ENCODE measurements at regions not wholly inside any gene's neighbourhood (a gene's known extent, or its start where the extent isn't known, plus 50 kb on each side); places are given as distances from the start of the nearest gene placed in this dataset.

GRCh38 chr11:109814824-109815223, 278.4 kb upstream of the ZC3H12C start:
- no peak for DNase-seq

GRCh38 chr11:109815500-109816150, 277.6 kb upstream of the ZC3H12C start:
- no peak for DNase-seq

- no peak for DNase-seq
Observed at GRCh38 chr11:109818290-109818689, 274.9 kb upstream of the ZC3H12C start.

DNA sequence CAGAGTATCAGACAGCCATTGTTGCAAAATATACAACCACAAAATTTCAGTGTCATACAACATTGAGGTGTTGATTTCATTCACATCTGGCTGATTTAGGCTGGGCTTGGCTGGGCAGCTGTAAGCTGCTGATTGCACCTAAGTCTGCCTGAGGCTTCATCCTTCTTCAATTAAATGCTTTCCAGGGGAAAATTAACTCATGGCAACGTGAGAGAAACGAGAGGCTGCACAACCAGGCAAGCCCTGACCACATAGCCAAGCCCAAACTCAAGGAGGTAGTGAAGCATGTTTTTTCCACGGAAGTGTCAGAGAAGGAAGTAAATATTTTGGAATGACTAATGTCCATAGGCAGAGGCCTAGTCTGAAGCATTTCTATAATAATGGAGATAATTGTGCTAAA, 273.8 kb upstream of the ZC3H12C start:
- DNase-seq: no peak

DNA sequence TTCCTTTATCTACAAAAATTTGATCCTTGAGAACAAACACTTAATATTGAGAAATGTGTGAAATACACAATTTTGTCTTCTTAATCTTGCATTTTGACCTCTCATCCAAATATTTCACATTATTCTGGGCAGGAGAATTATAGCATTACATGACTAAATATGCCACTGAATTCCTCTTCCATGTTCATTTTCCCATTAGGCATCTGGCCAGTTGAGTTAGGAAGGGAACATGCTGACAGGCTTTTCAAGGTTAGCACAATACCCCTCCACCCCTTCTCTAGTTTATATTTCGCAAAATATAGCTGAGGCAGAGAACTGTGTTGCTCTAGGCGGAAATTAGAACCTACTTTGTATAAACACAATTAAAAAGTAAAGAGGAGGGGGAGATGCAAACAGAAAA, 271.7 kb upstream of the ZC3H12C start:
- no peak for DNase-seq

DNA sequence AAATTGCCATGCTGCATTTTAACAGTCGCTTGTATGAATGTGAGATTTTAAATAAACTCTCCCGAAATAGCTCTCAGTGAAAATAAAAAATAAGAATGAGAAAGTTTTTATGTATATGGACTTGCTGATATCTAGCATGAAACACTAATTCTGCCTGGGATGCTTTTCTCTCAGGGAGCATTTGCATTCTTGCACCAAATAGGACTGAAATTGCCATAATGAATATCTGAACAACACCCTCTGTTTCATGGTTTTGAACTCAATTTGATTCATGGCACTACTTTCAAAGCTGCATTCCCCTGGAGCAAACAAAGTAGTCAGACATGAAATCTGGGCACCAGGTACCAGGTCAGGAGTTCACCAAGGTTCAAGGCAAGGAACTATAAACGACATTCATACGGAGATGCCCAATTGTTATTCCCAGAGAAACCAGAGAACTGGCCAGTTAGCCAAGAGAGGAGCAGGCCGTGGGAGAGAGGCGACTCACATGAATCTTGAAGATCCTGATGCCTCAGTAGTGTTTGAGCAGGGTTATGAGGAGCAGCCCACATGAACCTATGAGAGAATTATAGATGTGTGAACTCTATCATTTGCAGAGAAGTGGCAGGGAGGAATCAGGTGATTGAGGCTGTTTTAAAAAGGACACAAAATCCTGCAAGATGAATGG, 270.6 kb upstream of the ZC3H12C start:
- no peak for DNase-seq

DNA sequence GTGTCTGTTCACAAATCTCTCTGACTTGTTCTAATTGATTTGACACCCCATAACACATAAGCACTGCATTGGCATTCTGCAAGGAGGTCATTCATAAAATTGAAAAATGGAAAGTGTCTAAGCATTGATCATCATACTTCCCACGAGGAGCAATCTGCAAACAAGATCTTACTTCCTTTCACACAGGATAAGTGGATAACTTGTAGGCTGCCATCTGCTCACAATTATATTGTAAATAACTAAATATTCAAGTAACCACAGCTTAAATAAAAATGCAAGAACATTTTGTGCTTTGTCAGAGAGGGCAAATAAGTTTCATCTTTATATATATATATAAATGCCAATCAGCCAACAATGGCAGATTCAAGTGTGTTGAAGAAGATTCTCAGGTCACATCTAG, 264.8 kb upstream of the ZC3H12C start:
- no peak for DNase-seq

DNA sequence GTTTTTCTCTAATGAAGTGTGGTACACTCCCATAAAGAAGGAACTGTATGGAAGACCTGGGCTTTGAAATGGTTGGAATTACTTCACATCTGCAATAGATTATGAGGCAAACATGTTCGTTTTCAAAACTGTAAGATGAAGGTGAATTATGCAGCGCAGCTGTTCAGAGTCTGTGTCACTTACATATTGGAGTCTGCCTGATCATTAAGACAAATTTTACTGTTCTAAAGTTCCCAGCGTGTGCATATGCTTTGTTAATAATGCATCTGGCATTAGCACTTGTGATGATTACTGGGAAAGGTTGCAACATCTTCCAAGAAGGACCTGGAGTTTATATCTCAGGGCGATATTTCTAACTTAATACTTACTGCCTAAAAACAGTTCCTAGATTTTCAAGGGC, 255.2 kb upstream of the ZC3H12C start:
- DNase-seq: no peak

GRCh38 chr11:109845437-109845836, 247.8 kb upstream of the ZC3H12C start:
- DNase-seq: no peak

DNA sequence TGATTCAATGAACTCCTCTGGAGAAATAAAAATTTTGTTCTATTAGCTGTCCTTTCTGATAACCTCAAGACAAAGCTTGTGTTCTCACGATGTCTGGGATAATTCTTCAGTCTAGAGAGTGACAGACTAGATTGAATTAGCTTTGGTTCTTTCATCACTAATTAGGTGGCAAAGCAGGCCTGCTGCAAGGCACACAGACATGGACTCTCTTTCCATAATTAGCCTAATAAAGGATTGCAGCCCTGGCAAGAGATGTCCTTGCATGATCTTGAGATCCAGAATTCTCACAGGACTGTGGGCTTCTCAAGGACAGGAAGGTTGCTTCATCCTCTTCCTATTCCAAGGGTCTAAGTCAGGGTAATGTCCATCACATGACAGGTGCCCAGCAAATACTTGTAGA, 245.6 kb upstream of the ZC3H12C start:
- DNase-seq: no peak

GRCh38 chr11:109849051-109849450, 244.1 kb upstream of the ZC3H12C start:
- no peak for DNase-seq

DNA sequence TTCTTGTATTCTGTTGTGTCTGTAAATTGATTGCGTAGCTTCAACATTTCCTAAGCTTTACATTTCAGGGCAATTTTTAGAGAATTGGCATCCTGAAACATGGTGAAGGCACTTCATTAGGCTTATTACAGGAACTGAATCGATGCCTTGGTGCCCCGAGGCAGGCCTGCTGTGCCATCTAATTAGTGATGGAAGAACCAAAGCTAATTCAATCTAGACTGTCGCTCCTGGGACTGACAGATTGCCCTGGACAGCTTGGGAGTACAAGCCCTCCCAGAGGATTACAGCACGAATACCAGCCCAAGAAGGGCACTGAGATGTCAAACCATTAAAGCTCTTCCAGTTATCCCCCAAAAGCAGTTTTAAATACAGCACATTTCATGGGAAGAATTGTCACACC, 243.2 kb upstream of the ZC3H12C start:
- DNase-seq: no peak

- DNase-seq: no peak
Observed at GRCh38 chr11:109851780-109852390, 241.3 kb upstream of the ZC3H12C start.

DNA sequence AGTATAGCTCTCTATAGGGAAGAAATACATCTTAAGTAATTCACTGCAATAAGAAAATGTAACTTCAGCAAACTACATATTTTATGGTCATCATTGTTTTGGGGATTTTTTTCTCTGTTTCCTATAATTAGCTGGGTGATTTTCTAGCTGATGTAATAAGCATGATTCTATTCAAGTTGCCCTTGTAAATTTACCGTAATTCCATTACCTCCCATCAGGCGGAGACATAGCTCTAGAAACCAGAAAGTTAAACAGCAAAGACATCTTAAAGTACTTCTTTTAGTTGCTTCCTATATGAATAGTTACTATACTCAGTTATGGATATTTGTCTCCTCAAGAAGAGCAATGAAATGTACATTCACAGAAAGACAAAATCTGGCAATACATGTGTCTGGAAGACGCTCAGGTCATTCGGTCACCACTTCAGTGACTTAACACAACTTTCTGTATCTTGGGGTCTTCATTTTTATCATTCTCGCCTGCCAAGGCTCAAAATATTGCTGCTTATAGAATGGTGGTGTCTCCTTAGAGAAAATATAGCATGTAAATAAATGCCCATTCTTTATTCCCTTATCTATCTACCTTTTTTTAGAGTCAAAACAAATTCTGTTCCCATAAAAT, 239.9 kb upstream of the ZC3H12C start:
- DNase-seq: peak; percentile 18

DNA sequence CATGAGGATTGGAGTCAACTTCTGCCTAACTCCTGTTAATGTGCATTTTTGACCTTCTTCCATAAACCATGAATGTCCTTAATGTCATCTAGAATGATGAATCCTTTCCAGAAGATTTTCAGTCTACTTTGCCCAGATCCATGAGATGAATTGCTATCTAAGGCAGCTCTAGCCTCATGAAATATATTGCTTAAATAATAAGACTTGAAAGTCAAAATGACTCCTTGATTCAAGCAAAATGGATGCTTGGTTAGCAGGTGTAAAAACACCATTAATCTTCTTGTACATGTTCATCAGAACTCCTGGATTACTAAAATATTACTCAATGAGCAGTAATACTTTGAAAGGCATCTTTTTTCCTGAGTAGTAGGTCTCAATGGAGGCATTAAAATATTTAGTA, 238.5 kb upstream of the ZC3H12C start:
- no peak for DNase-seq

- DNase-seq: no peak
Observed at GRCh38 chr11:109856928-109857327, 236.3 kb upstream of the ZC3H12C start.

- no peak for DNase-seq
Observed at GRCh38 chr11:109857637-109858036, 235.6 kb upstream of the ZC3H12C start.

DNA sequence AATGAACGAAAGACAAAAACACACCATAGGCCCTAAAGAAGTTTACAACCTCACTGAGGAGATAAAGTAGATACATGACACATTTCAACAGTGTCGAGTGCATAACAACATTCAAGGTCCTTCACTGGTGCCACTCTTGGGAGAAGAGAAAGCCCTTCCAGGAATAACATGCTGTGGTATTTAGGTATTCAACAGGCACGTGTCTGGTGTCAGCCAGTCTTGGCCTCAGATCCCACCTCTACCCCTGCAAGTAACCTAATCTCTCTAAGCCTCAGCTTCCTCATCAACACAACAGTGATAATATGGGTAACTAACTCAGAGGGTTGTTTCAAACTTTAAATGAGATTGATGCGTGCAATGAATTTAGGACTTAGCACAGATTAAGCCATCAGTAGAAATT, 235.0 kb upstream of the ZC3H12C start:
- no peak for DNase-seq

GRCh38 chr11:109859045-109859724, 234.0 kb upstream of the ZC3H12C start:
- DNase-seq: no peak

DNA sequence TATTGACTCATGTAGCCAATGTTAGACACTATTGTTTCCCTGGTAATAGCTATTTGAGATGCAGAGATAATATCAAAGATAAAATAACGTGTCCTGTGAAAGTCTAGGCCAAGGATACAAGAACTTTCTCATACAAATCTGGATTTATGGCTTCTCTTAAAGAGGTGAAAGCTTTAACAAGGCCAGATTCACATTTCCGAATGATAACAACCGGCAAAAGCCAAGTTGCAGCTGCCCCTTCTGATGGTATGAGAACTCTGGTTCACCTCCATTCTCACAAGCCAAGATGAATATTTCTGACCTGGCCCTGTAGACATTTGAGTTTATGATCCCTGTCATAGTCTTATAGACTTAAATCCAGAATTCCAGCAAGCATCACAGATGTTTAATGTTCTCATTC, 230.4 kb upstream of the ZC3H12C start:
- no peak for DNase-seq

DNA sequence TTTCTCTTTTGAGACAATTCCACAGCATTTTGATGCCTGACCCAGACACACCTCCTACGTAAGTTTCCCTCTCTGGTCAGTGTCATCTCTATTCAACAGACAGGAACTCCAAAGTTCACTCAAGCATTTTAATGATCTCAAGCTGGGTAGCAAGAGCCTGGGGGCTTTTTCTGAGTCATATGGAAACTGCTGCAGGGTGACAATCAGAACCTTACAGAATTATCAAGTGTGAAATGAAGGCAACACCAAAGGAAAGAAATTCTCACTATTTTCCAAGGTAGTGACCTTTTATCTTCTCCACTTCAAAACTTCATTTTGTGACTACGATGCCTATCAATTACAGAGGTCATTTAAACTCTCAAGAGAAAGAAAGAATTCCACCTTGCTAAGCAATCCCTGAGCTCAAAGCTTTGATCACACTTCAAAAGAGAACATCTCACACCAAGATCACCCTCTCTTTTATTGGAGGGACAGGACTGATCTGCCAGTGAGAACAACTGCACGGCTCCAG, 229.0 kb upstream of the ZC3H12C start:
- no peak for DNase-seq

- DNase-seq: no peak
Observed at GRCh38 chr11:109864834-109865547, 228.2 kb upstream of the ZC3H12C start.
